ENCODE measurements at regions not wholly inside any gene's neighbourhood (a gene's known extent, or its start where the extent isn't known, plus 50 kb on each side); places are given as distances from the start of the nearest gene placed in this dataset.
"Not testable (repeated sequence)": the region's sequence is repeated elsewhere in the genome, so short reads cannot be mapped to it uniquely, and the experiment has no call there.

GRCh38 chr1:233435622-233436021 lies 108.1 kb downstream of the MAP3K21 start:
- no peak for DNase-seq (ENCODE audit: low read depth, low spot score)
- no peak overlapping the region for H3K27ac ChIP-seq

- DNase-seq (ENCODE audit: low read depth, low spot score), result no peak
- no peak overlapping the region for H3K27ac ChIP-seq
These were observed 112.2 kb downstream of the MAP3K21 start for GRCh38 chr1:233439721-233440120.

GRCh38 chr1:233440951-233441401 lies 113.5 kb downstream of the MAP3K21 start:
- DNase-seq (ENCODE audit: low read depth, low spot score), result peak; percentile 18

GRCh38 chr1:233442026-233442780 lies 114.7 kb downstream of the MAP3K21 start:
- H3K27ac ChIP-seq, result no peak overlapping the region
- no peak for DNase-seq (ENCODE audit: low read depth, low spot score)

More at GRCh38 chr1:233440951-233441401, 113.5 kb downstream of the MAP3K21 start:
- no peak overlapping the region for H3K27ac ChIP-seq

GRCh38 chr1:233443040-233443760 lies 115.7 kb downstream of the MAP3K21 start:
- DNase-seq (ENCODE audit: low read depth, low spot score), result no peak
- H3K27ac ChIP-seq, result no peak overlapping the region

- DNase-seq (ENCODE audit: low read depth, low spot score), result no peak
- no peak overlapping the region for H3K27ac ChIP-seq
These were observed 117.0 kb downstream of the MAP3K21 start for GRCh38 chr1:233444484-233444883.

GRCh38 chr1:233445737-233446136 lies 118.2 kb downstream of the MAP3K21 start:
- H3K27ac ChIP-seq, result no peak overlapping the region
- DNase-seq (ENCODE audit: low read depth, low spot score), result no peak

GRCh38 chr1:233446935-233447334 lies 119.4 kb downstream of the MAP3K21 start:
- DNase-seq (ENCODE audit: low read depth, low spot score), result no peak
- H3K27ac ChIP-seq, result no peak overlapping the region

- no peak for DNase-seq (ENCODE audit: low read depth, low spot score)
- no peak overlapping the region for H3K27ac ChIP-seq
These were observed 120.7 kb downstream of the MAP3K21 start for GRCh38 chr1:233448109-233448689.

GRCh38 chr1:233452724-233453123 lies 125.2 kb downstream of the MAP3K21 start:
- no peak for DNase-seq (ENCODE audit: low read depth, low spot score)
- no peak overlapping the region for H3K27ac ChIP-seq

GRCh38 chr1:233453433-233454200 lies 126.1 kb downstream of the MAP3K21 start:
- DNase-seq (ENCODE audit: low read depth, low spot score), result no peak
- H3K27ac ChIP-seq, result no peak overlapping the region

GRCh38 chr1:233459470-233459945 lies 132.0 kb downstream of the MAP3K21 start:
- H3K27ac ChIP-seq, result no peak overlapping the region
- no peak for DNase-seq (ENCODE audit: low read depth, low spot score)

GRCh38 chr1:233459968-233460367 lies 132.4 kb downstream of the MAP3K21 start:
- H3K27ac ChIP-seq, result no peak overlapping the region
- DNase-seq (ENCODE audit: low read depth, low spot score), result no peak

- no peak overlapping the region for H3K27ac ChIP-seq
- DNase-seq (ENCODE audit: low read depth, low spot score), result no peak
These were observed 133.2 kb downstream of the MAP3K21 start for GRCh38 chr1:233460692-233461091.

GRCh38 chr1:233461847-233462246 lies 134.3 kb downstream of the MAP3K21 start:
- no peak for DNase-seq (ENCODE audit: low read depth, low spot score)
- no peak overlapping the region for H3K27ac ChIP-seq

- DNase-seq (ENCODE audit: low read depth, low spot score), result no peak
- H3K27ac ChIP-seq, result no peak overlapping the region
These were observed 135.8 kb downstream of the MAP3K21 start for GRCh38 chr1:233463333-233463732.

GRCh38 chr1:233465745-233466343 lies 138.3 kb downstream of the MAP3K21 start:
- no peak overlapping the region for H3K27ac ChIP-seq
- DNase-seq (ENCODE audit: low read depth, low spot score), result no peak

GRCh38 chr1:233470741-233471499 lies 143.0 kb upstream of the KCNK1 start:
- DNase-seq (ENCODE audit: low read depth, low spot score), result no peak
- H3K27ac ChIP-seq, result no peak overlapping the region

- not testable (repeated sequence) for H3K27ac ChIP-seq; DNase-seq (ENCODE audit: low read depth, low spot score)
These were observed 142.1 kb upstream of the KCNK1 start for GRCh38 chr1:233471851-233472250.

All from epithelial cell of prostate (primary cell).